ENCODE measurements at regions not wholly inside any gene's neighbourhood (a gene's known extent, or its start where the extent isn't known, plus 50 kb on each side); places are given as distances from the start of the nearest gene placed in this dataset.

DNA sequence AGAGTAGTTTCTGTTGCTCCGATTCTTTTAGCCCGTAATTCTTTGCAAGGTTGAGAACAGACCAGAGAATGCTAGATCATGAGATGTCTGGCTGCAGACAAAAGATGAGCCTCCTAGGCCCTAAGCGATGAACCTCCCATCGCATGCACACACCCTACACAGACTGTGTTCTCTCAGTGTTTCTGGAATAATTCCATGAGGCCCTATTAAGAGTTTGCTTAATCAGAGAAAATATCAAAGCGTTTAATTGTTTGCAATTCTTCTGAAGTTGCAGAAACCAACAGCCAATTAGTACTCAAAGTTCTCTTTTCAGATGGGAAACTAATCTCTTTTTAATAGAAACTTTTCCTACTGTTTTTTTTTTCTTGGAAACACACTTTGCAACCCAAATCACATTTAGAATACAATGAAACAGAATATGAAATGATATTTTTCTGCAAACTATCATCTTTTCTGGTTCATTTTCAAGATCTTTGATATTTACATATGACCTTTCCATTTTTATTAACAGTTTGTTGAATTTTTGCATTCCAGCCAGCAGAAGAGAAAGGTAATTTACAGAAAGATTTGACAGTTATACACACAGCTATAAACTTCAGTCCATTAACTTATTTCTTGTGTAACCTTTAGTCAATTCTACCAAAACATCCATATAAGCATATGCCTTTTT lies 1525.6 kb downstream of the ARAP2 start:
- TF ChIP-seq, protein P1, sequence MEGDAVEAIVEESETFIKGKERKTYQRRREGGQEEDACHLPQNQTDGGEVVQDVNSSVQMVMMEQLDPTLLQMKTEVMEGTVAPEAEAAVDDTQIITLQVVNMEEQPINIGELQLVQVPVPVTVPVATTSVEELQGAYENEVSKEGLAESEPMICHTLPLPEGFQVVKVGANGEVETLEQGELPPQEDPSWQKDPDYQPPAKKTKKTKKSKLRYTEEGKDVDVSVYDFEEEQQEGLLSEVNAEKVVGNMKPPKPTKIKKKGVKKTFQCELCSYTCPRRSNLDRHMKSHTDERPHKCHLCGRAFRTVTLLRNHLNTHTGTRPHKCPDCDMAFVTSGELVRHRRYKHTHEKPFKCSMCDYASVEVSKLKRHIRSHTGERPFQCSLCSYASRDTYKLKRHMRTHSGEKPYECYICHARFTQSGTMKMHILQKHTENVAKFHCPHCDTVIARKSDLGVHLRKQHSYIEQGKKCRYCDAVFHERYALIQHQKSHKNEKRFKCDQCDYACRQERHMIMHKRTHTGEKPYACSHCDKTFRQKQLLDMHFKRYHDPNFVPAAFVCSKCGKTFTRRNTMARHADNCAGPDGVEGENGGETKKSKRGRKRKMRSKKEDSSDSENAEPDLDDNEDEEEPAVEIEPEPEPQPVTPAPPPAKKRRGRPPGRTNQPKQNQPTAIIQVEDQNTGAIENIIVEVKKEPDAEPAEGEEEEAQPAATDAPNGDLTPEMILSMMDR (IDR thresholded peaks at IDR 0.05; ENCODE audit: low read depth, low read length): no peak
- H3K4me3 ChIP-seq (ENCODE audit: low read depth, low read length): no peak overlapping the region
- no peak for DNase-seq (ENCODE audit: low read depth, low spot score)
- in situ Hi-C loops (cut with HindIII; ENCODE audit: low sequenced_read_pairs): no loop called here

- H3K4me3 ChIP-seq (ENCODE audit: low read depth, low read length): no peak overlapping the region
- in situ Hi-C loops (cut with HindIII; ENCODE audit: low sequenced_read_pairs): no loop called here
- DNase-seq (ENCODE audit: low read depth, low spot score): peak; percentile 68
- TF ChIP-seq, protein P1 (IDR thresholded peaks at IDR 0.05; ENCODE audit: low read depth, low read length): peak; percentile 54
These were observed 1523.7 kb downstream of the ARAP2 start for GRCh38 chr4:34720571-34720970.

DNA sequence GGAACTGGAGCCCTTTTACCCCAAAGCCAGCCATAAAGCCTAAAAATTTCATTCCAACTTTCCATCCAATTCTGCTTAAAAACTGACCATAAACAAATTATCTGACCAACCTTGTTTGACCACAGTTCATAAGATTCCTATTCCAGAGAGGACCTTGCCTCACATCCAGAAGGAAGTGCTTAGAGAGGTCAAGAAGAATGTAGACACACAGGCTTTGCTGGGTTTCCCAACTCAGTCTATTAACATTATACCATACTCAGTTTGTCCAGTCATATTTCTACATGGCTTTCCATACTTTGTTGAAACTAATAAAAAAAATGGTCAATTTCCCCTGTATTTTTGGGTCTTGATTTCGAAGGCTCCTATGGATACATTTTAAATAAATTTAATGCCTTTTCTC lies 1522.5 kb downstream of the ARAP2 start:
- no peak for DNase-seq (ENCODE audit: low read depth, low spot score)
- in situ Hi-C loops (cut with HindIII; ENCODE audit: low sequenced_read_pairs): no loop called here
- no peak overlapping the region for H3K4me3 ChIP-seq (ENCODE audit: low read depth, low read length)
- TF ChIP-seq, protein P1 (IDR thresholded peaks at IDR 0.05; ENCODE audit: low read depth, low read length): no peak

GRCh38 chr4:34723605-34724004 lies 1520.7 kb downstream of the ARAP2 start:
- TF ChIP-seq, protein P1 (IDR thresholded peaks at IDR 0.05; ENCODE audit: low read depth, low read length): no peak
- H3K4me3 ChIP-seq (ENCODE audit: low read depth, low read length): no peak overlapping the region
- in situ Hi-C loops (cut with HindIII; ENCODE audit: low sequenced_read_pairs): no loop called here
- DNase-seq (ENCODE audit: low read depth, low spot score): no peak

GRCh38 chr4:34724491-34724890 lies 1519.8 kb downstream of the ARAP2 start:
- no peak for DNase-seq (ENCODE audit: low read depth, low spot score)
- TF ChIP-seq, protein P1 (IDR thresholded peaks at IDR 0.05; ENCODE audit: low read depth, low read length): no peak
- H3K4me3 ChIP-seq (ENCODE audit: low read depth, low read length): no peak overlapping the region
- in situ Hi-C loops (cut with HindIII; ENCODE audit: low sequenced_read_pairs): no loop called here

DNA sequence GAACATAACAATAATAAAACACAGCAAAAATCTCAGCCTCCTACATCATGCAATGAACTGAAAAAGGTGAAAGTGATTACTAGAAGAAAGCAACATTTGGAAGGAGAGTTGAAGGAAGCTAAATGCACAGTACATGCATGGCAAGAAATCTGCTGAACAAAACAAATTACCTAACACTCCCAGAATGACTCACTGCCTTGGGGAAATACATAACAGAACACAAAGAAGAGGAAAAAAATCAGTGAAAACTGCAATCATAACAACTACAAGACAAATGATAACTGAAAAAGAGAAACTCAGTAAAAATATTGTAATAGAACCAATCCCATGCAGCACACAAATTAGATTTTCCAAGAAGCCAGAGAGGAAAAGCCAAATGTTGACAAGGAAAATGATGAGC lies 1513.2 kb downstream of the ARAP2 start:
- TF ChIP-seq, protein P1 (IDR thresholded peaks at IDR 0.05; ENCODE audit: low read depth, low read length): no peak
- in situ Hi-C loops (cut with HindIII; ENCODE audit: low sequenced_read_pairs): no loop called here
- peak; percentile 20 for DNase-seq (ENCODE audit: low read depth, low spot score)
- H3K4me3 ChIP-seq (ENCODE audit: low read depth, low read length): no peak overlapping the region

All from astrocyte of the spinal cord (primary cell).